GM19043 (cell line): ENCODE measurements at regions not wholly inside any gene's neighbourhood (a gene's known extent, or its start where the extent isn't known, plus 50 kb on each side); places are given as distances from the start of the nearest gene placed in this dataset.

Source experiments
- ATAC-seq: cut with Tn5 transposase; IDR thresholded peaks from one replicate; pipeline ENCODE4 v1.9.1; 2021; ENCODE audit warnings: low read depth; ENCODE audit not compliant: unreplicated experiment

- no peak for ATAC-seq
Observed at GRCh38 chr13:91162589-91162988, 184.9 kb upstream of the MIR17HG start.

- no peak for ATAC-seq
Observed at GRCh38 chr13:91165758-91166157, 181.7 kb upstream of the MIR17HG start.

DNA sequence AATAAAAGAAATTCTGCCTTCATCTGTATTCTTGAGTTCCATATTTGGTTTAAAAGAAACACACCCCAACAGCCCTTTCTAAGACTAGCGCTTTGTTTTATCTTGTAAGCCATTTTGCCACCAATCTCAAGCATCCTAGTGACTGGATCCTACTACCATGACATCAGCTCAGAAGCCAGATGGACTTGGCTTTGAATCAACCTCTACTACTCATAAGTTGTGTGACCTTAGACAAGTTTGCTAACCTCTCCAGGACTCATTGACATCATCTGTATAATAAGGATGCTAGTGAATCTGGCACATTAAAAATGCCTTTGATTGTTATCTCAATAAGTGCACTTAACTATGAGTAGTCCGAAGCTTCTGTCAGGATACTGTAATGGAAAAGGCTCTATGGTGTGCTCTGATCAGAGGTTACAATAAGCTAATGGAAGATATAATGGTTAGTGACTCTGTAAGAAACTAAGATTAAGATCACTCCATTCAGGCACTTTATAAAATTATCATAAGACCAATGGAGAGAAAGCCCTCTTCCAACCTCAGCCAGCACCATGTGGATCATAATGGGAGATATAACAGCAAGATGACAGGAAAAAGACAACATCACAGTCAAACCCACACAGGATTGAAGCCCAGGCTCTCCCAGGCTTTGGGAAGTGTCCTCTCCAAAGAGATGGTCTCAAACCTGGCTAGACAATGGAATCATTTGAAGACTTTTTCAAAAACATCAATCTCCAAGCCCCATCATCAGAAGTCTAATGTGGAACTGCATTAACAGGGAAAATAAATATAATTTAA lies 180.6 kb upstream of the MIR17HG start:
- no peak for ATAC-seq

- no peak for ATAC-seq
Observed at GRCh38 chr13:91167706-91168385, 179.6 kb upstream of the MIR17HG start.

DNA sequence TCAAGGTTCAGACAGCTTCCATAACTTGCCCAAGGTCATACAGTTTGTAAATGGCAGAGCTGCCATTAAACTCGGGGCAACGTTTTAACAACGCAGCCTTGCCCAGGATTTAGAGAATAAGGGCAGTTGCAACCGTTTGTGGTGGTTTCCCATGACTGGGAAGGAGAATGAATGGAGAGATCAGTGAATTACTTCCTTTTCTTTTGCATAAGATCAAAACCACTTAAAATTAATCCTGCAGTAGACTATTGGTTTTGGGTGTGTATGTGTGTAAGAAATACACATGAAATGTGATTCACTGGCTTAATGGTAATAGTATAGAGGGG lies 179.1 kb upstream of the MIR17HG start:
- ATAC-seq = no peak

GRCh38 chr13:91169321-91170050 lies 178.0 kb upstream of the MIR17HG start:
- ATAC-seq = no peak

DNA sequence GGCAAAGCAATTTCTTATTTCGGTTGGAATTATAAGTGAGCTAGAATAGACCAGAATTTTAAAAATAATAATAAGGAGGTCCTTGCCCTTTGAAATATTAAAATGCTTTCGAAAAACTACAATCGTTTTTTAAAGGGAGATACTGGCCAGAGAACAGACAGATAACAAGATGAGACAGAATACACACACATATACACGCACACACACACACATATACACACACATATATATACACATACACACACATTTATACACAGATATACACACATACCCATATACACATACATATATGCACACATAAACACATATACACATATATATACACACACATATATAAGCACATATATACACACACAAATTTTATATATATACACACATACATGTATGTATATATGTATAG lies 175.3 kb upstream of the MIR17HG start:
- no peak for ATAC-seq

DNA sequence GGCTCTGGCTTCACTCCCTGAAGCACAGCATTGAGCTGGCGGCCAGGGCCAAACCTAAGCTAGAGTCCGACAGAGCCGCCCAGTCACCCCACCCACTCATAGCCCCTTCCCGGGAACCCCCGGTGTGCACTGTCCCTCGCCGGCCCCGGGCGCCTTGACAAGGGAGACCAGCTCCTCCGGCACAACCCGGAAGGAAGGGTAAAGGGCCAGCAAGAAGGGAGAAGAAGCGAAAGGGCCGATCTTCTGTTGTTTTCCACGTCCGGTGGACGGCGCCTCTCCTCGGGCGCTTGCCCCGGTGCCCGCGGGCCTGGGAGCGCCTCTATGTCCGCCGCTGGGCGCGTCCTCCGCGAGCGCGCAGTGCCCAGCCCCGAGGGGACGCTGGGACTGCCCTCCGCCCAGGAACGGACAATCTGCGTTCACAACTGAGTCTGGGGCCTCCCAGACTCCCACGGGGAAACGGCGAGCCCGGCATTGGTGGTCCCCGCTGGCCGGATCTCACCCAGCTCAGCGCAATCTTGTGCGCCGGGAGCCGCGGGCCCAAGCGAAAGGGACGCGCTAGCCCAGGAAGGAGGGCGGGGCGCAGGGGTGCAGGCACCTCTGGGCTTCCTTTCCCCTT lies 172.5 kb upstream of the MIR17HG start:
- no peak for ATAC-seq

- ATAC-seq = no peak
Observed at GRCh38 chr13:91178099-91178498, 169.4 kb upstream of the MIR17HG start.

GRCh38 chr13:91181892-91182291 lies 165.6 kb upstream of the MIR17HG start:
- no peak for ATAC-seq

DNA sequence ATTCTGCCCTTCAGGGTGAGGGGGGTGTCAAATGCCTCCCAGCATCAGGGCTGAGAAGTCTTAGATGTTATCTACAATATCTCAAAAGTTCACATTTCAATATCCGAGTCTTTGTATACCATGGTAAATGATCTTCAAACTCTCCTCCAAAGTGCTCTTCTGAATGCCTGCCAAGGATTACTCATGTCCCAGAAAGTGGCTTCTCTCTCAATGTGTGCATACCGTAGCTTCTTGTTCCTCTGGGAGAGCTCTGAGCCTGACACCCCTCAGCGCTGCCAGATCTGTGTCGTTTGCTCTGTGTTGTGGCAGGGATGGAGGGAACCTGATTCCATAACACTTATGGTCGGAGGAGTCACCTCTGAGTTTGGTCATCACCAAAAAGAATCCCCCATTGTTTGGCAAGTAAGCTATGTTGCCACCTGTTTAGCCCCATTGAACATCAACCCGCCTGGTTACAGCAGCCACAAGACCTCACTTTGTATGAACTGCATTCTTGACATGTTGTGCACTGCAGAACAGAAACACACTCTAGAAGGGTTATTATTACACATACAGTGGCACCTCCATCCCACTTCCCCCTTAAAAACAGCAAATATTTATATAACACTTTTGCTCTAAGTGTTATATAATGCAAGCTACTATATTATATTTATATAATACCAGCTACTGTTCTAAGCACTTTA lies 163.1 kb upstream of the MIR17HG start:
- ATAC-seq = no peak

DNA sequence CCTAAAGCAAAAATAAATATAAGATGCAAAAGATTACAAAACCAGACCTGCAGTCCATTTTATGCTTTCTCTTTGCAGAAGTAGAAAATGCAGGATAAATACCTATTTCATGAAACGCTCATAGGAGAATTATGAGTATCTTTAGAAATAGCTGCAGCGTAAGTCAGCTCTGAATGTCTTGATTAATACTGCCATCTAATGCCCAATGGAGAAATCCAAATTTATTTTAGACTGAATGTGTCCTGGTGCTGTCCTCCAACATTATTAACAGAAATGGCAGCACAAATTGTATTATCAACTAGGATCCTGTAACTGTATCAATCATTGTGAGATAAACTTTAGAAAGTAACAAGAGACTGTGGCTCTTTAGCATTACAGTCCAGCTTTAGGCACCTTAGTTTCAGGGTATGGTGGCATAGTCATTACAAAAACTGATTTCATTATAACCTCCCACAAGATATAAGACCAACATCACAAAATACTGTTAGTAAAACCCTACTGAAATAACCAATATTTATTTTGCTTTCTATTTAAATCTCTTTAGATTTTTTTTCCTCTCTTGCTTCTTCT lies 162.1 kb upstream of the MIR17HG start:
- no peak for ATAC-seq

DNA sequence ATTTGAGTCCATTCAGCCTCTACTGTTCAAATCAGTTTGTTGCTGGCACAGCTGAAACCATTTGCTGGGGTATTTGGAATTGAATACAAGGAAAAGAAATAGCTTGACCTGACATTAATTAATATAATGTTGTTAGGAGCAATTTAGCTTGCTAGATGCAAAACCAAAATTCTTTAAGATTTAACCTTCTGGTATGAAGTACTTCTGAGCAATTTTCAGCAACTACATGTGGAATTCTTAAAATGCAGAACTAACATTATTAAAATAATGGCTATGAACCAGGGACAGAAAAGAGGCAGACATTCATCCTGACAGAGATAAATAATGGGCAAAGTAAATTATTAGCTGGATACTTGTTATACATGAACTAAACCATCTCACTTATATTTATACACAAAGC lies 160.0 kb upstream of the MIR17HG start:
- ATAC-seq = no peak

DNA sequence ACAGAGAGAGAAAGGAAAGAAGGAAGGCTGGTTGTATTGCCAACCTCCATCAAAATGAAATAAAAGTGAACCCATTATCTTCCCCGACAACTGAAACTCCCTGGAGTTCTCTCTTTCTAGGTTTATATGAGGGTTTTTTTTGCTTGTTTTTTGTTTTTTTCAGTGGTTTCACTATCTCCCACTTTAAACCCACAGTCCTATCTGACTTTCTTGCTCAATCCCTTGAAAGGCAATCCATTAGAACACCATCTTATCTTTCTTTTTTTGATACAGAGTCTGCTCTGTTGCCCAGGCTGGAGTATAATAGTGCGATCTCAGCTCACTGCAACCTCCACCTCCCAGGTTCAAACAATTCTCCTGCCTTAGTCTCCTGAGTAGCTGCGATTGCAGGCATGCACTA lies 158.0 kb upstream of the MIR17HG start:
- ATAC-seq = no peak

GRCh38 chr13:91193358-91193757 lies 154.1 kb upstream of the MIR17HG start:
- no peak for ATAC-seq

- ATAC-seq = no peak
Observed at GRCh38 chr13:91195789-91196188, 151.7 kb upstream of the MIR17HG start.

DNA sequence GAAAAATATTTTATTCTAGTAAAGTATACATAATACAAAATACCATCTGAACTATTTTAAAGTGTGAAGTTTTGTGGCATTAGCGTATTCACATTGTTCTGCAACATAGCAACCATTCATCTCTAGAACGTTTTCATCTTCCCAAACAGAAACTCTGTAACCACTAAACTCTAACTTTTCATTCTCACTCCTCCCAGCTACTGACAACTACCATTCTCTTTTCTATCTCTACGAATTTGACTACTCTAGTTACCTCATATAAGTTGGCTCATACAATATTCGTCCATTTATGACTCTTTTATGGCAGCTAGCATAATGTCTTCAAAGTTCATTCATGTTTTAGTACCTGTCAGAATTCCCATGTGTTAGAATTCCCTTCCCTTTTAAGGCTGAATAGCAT lies 150.5 kb upstream of the MIR17HG start:
- no peak for ATAC-seq

- no peak for ATAC-seq
Observed at GRCh38 chr13:91199866-91200265, 147.6 kb upstream of the MIR17HG start.

DNA sequence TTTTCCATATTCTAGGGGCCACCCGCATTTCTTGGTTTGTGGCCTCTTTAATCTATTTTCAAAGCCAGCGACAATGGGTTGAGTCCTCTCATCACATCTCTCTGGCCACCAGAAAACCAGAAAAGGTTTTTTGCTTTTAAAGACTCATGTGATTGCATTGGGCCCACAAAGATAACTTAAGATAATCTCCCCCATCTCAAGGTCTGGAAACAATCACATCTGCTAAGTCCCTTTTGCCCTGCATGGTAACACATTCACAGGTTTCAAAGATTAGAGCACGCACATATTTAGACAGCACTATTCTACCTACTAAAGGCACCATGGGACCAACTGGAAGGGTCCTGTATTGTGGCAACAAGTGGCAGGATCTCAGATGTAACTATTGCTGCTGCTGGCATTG lies 147.0 kb upstream of the MIR17HG start:
- ATAC-seq = no peak

DNA sequence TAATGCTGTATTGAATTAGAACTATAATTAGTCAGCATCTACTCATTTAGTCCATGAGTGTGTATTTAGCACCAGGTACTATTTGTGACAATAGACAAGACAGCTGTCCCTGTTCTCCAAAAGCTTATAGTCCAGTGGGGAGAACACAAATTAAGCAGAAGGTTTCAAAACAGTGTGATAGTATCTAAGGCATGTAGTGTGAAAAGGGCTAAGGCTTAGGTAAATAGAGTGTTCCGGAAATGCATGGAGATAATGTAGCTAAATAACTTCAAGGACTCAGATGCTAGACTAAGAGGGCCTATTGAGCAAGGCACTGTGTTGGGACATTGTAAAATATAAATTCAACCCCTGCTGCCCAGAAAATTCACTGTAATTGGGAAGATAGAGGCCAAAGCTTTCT lies 144.1 kb upstream of the MIR17HG start:
- ATAC-seq = no peak
